ENCODE measurements at regions not wholly inside any gene's neighbourhood (a gene's known extent, or its start where the extent isn't known, plus 50 kb on each side); places are given as distances from the start of the nearest gene placed in this dataset.

- TF ChIP-seq GATA3 (IDR thresholded peaks at IDR 0.05; ENCODE audit: low read depth, low read length) (no peak), GATA2 (IDR thresholded peaks at IDR 0.05; ENCODE audit: low read depth, low read length) (no peak)
Observed at GRCh38 chr4:176925962-176926361, 133.2 kb upstream of the VEGFC start.

- TF ChIP-seq GATA2 (IDR thresholded peaks at IDR 0.05; ENCODE audit: low read depth, low read length) (no peak), GATA3 (IDR thresholded peaks at IDR 0.05; ENCODE audit: low read depth, low read length) (no peak)
Observed at GRCh38 chr4:176927117-176927516, 134.4 kb upstream of the VEGFC start.

GRCh38 chr4:176927664-176928063 lies 134.9 kb upstream of the VEGFC start:
- TF ChIP-seq GATA3 (IDR thresholded peaks at IDR 0.05; ENCODE audit: low read depth, low read length) (no peak), GATA2 (IDR thresholded peaks at IDR 0.05; ENCODE audit: low read depth, low read length) (no peak)

GRCh38 chr4:176939445-176939844 lies 146.7 kb upstream of the VEGFC start:
- TF ChIP-seq GATA2 (IDR thresholded peaks at IDR 0.05; ENCODE audit: low read depth, low read length) (no peak), GATA3 (IDR thresholded peaks at IDR 0.05; ENCODE audit: low read depth, low read length) (no peak)

GRCh38 chr4:176945334-176945733 lies 152.6 kb upstream of the VEGFC start:
- TF ChIP-seq GATA2 (IDR thresholded peaks at IDR 0.05; ENCODE audit: low read depth, low read length) (no peak), GATA3 (IDR thresholded peaks at IDR 0.05; ENCODE audit: low read depth, low read length) (no peak)

- TF ChIP-seq GATA3 (IDR thresholded peaks at IDR 0.05; ENCODE audit: low read depth, low read length) (no peak), GATA2 (IDR thresholded peaks at IDR 0.05; ENCODE audit: low read depth, low read length) (no peak)
Observed at GRCh38 chr4:176949029-176949428, 156.3 kb upstream of the VEGFC start.

GRCh38 chr4:176953021-176953420 lies 160.3 kb upstream of the VEGFC start:
- TF ChIP-seq GATA2 (IDR thresholded peaks at IDR 0.05; ENCODE audit: low read depth, low read length) (no peak), GATA3 (IDR thresholded peaks at IDR 0.05; ENCODE audit: low read depth, low read length) (no peak)

GRCh38 chr4:176957353-176958118 lies 164.8 kb upstream of the VEGFC start:
- TF ChIP-seq GATA2 (IDR thresholded peaks at IDR 0.05; ENCODE audit: low read depth, low read length) (no peak), GATA3 (IDR thresholded peaks at IDR 0.05; ENCODE audit: low read depth, low read length) (no peak)

- TF ChIP-seq GATA3 (IDR thresholded peaks at IDR 0.05; ENCODE audit: low read depth, low read length) (no peak), GATA2 (IDR thresholded peaks at IDR 0.05; ENCODE audit: low read depth, low read length) (no peak)
Observed at GRCh38 chr4:176959980-176960379, 167.3 kb upstream of the VEGFC start.

- TF ChIP-seq GATA3 (IDR thresholded peaks at IDR 0.05; ENCODE audit: low read depth, low read length), result no peak
Observed at GRCh38 chr4:176963121-176963520, 170.4 kb upstream of the VEGFC start.

GRCh38 chr4:176964116-176964691 lies 171.5 kb upstream of the VEGFC start:
- TF ChIP-seq GATA2 (IDR thresholded peaks at IDR 0.05; ENCODE audit: low read depth, low read length) (no peak), GATA3 (IDR thresholded peaks at IDR 0.05; ENCODE audit: low read depth, low read length) (no peak)

- TF ChIP-seq GATA2 (IDR thresholded peaks at IDR 0.05; ENCODE audit: low read depth, low read length), result no peak
- TF ChIP-seq GATA3 (IDR thresholded peaks at IDR 0.05; ENCODE audit: low read depth, low read length), result no peak
Observed at GRCh38 chr4:176967586-176967985, 174.9 kb upstream of the VEGFC start.

- TF ChIP-seq GATA2 (IDR thresholded peaks at IDR 0.05; ENCODE audit: low read depth, low read length) (no peak), GATA3 (IDR thresholded peaks at IDR 0.05; ENCODE audit: low read depth, low read length) (no peak)
Observed at GRCh38 chr4:176968094-176968493, 175.4 kb upstream of the VEGFC start.

- no peak for TF ChIP-seq GATA2 (IDR thresholded peaks at IDR 0.05; ENCODE audit: low read depth, low read length)
- TF ChIP-seq GATA3 (IDR thresholded peaks at IDR 0.05; ENCODE audit: low read depth, low read length), result no peak
Observed at GRCh38 chr4:176969011-176969410, 176.3 kb upstream of the VEGFC start.

- TF ChIP-seq GATA3 (IDR thresholded peaks at IDR 0.05; ENCODE audit: low read depth, low read length) (no peak), GATA2 (IDR thresholded peaks at IDR 0.05; ENCODE audit: low read depth, low read length) (no peak)
Observed at GRCh38 chr4:176970853-176971252, 178.1 kb upstream of the VEGFC start.
